ENCODE measurements at regions not wholly inside any gene's neighbourhood (a gene's known extent, or its start where the extent isn't known, plus 50 kb on each side); places are given as distances from the start of the nearest gene placed in this dataset.
A peak's percentile ranks its signal among the peaks of the same experiment; 100 is the strongest.

- Mint-ChIP-seq H3K36me3 (ENCODE audit: low read depth) (peaks cover 8% of the 10 kb centered on the region), H3K4me1 (ENCODE audit: low read depth) (no peaks in the 10 kb centered on the region), H3K27me3 (ENCODE audit: insufficient read depth) (peaks cover 81% of the 10 kb centered on the region), H3K27ac (peak overlapping the region; percentile 30), H3K4me3 (no peak overlapping the region), H3K9me3 (peaks cover 4% of the 10 kb centered on the region)
- DNase-seq (ENCODE audit: low spot score) = no peak
- intact Hi-C loops (cut with micrococcal nuclease) = loop anchor here (1.0 to 5.0 kb wide), 4 partner anchors 67 to 178 kb away; partner anchors contain the start of gene TMEM171
Measured at GRCh38 chr5:73299665-73300336, 126.8 kb downstream of the TMEM174 start.

GRCh38 chr5:73298772-73299630 lies 126.0 kb downstream of the TMEM174 start:
- H3K27ac Mint-ChIP-seq = peak overlapping the region; percentile 42
- H3K4me3 Mint-ChIP-seq = no peak overlapping the region
- peaks cover 8% of the 10 kb centered on the region for H3K36me3 Mint-ChIP-seq (ENCODE audit: low read depth)
- H3K9me3 Mint-ChIP-seq = peaks cover 4% of the 10 kb centered on the region
- peaks cover 81% of the 10 kb centered on the region for H3K27me3 Mint-ChIP-seq (ENCODE audit: insufficient read depth)
- intact Hi-C loops (cut with micrococcal nuclease) = loop anchor here (2.0 kb wide), 1 partner anchor 66 kb away; no protein-coding TSS in a partner anchor
- no peaks in the 10 kb centered on the region for H3K4me1 Mint-ChIP-seq (ENCODE audit: low read depth)
- no peak for DNase-seq (ENCODE audit: low spot score)

- Mint-ChIP-seq H3K4me1 (ENCODE audit: low read depth) (no peaks in the 10 kb centered on the region), H3K9me3 (peaks cover 4% of the 10 kb centered on the region), H3K27ac (peak overlapping the region; percentile 42), H3K27me3 (ENCODE audit: insufficient read depth) (peaks cover 75% of the 10 kb centered on the region), H3K4me3 (no peak overlapping the region), H3K36me3 (ENCODE audit: low read depth) (peaks cover 8% of the 10 kb centered on the region)
- intact Hi-C loops (cut with micrococcal nuclease) = loop anchor here (2.0 kb wide), 1 partner anchor 66 kb away; no protein-coding TSS in a partner anchor
- DNase-seq (ENCODE audit: low spot score) = no peak
Measured at GRCh38 chr5:73298251-73298771, 125.3 kb downstream of the TMEM174 start.

- H3K36me3 Mint-ChIP-seq (ENCODE audit: low read depth) = peaks cover 6% of the 10 kb centered on the region
- no peaks in the 10 kb centered on the region for H3K9me3 Mint-ChIP-seq
- intact Hi-C loops (cut with micrococcal nuclease) = no loop called here
- H3K27me3 Mint-ChIP-seq (ENCODE audit: insufficient read depth) = peaks cover 71% of the 10 kb centered on the region
- H3K27ac Mint-ChIP-seq = no peak overlapping the region
- DNase-seq (ENCODE audit: low spot score) = no peak
- no peaks in the 10 kb centered on the region for H3K4me1 Mint-ChIP-seq (ENCODE audit: low read depth)
- no peak overlapping the region for H3K4me3 Mint-ChIP-seq
Measured at GRCh38 chr5:73297430-73297829, 124.4 kb downstream of the TMEM174 start.

GRCh38 chr5:73296772-73297171 lies 123.8 kb downstream of the TMEM174 start:
- Mint-ChIP-seq H3K36me3 (ENCODE audit: low read depth) (peaks cover 6% of the 10 kb centered on the region), H3K27me3 (ENCODE audit: insufficient read depth) (peaks cover 70% of the 10 kb centered on the region), H3K4me3 (no peak overlapping the region), H3K27ac (no peak overlapping the region), H3K9me3 (no peaks in the 10 kb centered on the region), H3K4me1 (ENCODE audit: low read depth) (no peaks in the 10 kb centered on the region)
- intact Hi-C loops (cut with micrococcal nuclease) = no loop called here
- DNase-seq (ENCODE audit: low spot score) = no peak

GRCh38 chr5:73295921-73296320 lies 122.9 kb downstream of the TMEM174 start:
- no peak for DNase-seq (ENCODE audit: low spot score)
- intact Hi-C loops (cut with micrococcal nuclease) = no loop called here
- no peak overlapping the region for H3K27ac Mint-ChIP-seq
- peaks cover 6% of the 10 kb centered on the region for H3K36me3 Mint-ChIP-seq (ENCODE audit: low read depth)
- no peaks in the 10 kb centered on the region for H3K4me1 Mint-ChIP-seq (ENCODE audit: low read depth)
- no peak overlapping the region for H3K4me3 Mint-ChIP-seq
- no peaks in the 10 kb centered on the region for H3K9me3 Mint-ChIP-seq
- H3K27me3 Mint-ChIP-seq (ENCODE audit: insufficient read depth) = peaks cover 64% of the 10 kb centered on the region

- Mint-ChIP-seq H3K9me3 (no peaks in the 10 kb centered on the region), H3K27ac (no peak overlapping the region), H3K36me3 (ENCODE audit: low read depth) (peaks cover 6% of the 10 kb centered on the region), H3K4me1 (ENCODE audit: low read depth) (no peaks in the 10 kb centered on the region), H3K27me3 (ENCODE audit: insufficient read depth) (peaks cover 62% of the 10 kb centered on the region), H3K4me3 (no peak overlapping the region)
- intact Hi-C loops (cut with micrococcal nuclease) = no loop called here
- no peak for DNase-seq (ENCODE audit: low spot score)
Measured at GRCh38 chr5:73295447-73295846, 122.5 kb downstream of the TMEM174 start.

- H3K36me3 Mint-ChIP-seq (ENCODE audit: low read depth) = peaks cover 4% of the 10 kb centered on the region
- H3K4me1 Mint-ChIP-seq (ENCODE audit: low read depth) = no peaks in the 10 kb centered on the region
- peaks cover 47% of the 10 kb centered on the region for H3K27me3 Mint-ChIP-seq (ENCODE audit: insufficient read depth)
- no peak for DNase-seq (ENCODE audit: low spot score)
- no peak overlapping the region for H3K4me3 Mint-ChIP-seq
- no peaks in the 10 kb centered on the region for H3K9me3 Mint-ChIP-seq
- no peak overlapping the region for H3K27ac Mint-ChIP-seq
- intact Hi-C loops (cut with micrococcal nuclease) = no loop called here
Measured at GRCh38 chr5:73292816-73293459, 119.9 kb downstream of the TMEM174 start.

- intact Hi-C loops (cut with micrococcal nuclease) = no loop called here
- H3K27me3 Mint-ChIP-seq (ENCODE audit: insufficient read depth) = peaks cover 38% of the 10 kb centered on the region
- peaks cover under 1% of the 10 kb centered on the region for H3K36me3 Mint-ChIP-seq (ENCODE audit: low read depth)
- no peaks in the 10 kb centered on the region for H3K4me1 Mint-ChIP-seq (ENCODE audit: low read depth)
- peaks cover 3% of the 10 kb centered on the region for H3K9me3 Mint-ChIP-seq
- DNase-seq (ENCODE audit: low spot score) = no peak
- H3K27ac Mint-ChIP-seq = no peak overlapping the region
- no peak overlapping the region for H3K4me3 Mint-ChIP-seq
Measured at GRCh38 chr5:73291873-73292272, 118.9 kb downstream of the TMEM174 start.

GRCh38 chr5:73290242-73290641 lies 117.2 kb downstream of the TMEM174 start:
- DNase-seq (ENCODE audit: low spot score) = no peak
- Mint-ChIP-seq H3K4me1 (ENCODE audit: low read depth) (no peaks in the 10 kb centered on the region), H3K27ac (no peak overlapping the region), H3K27me3 (ENCODE audit: insufficient read depth) (peaks cover 23% of the 10 kb centered on the region), H3K9me3 (peaks cover 8% of the 10 kb centered on the region), H3K36me3 (ENCODE audit: low read depth) (no peaks in the 10 kb centered on the region), H3K4me3 (no peak overlapping the region)
- intact Hi-C loops (cut with micrococcal nuclease) = no loop called here

GRCh38 chr5:73288803-73289720 lies 116.1 kb downstream of the TMEM174 start:
- DNase-seq (ENCODE audit: low spot score) = no peak
- Mint-ChIP-seq H3K27ac (no peak overlapping the region), H3K36me3 (ENCODE audit: low read depth) (no peaks in the 10 kb centered on the region), H3K4me3 (no peak overlapping the region), H3K4me1 (ENCODE audit: low read depth) (no peaks in the 10 kb centered on the region), H3K27me3 (ENCODE audit: insufficient read depth) (peaks cover 15% of the 10 kb centered on the region), H3K9me3 (peaks cover 8% of the 10 kb centered on the region)
- intact Hi-C loops (cut with micrococcal nuclease) = no loop called here

GRCh38 chr5:73286896-73287295 lies 113.9 kb downstream of the TMEM174 start:
- peaks cover 24% of the 10 kb centered on the region for H3K27me3 Mint-ChIP-seq (ENCODE audit: insufficient read depth)
- H3K27ac Mint-ChIP-seq = no peak overlapping the region
- DNase-seq (ENCODE audit: low spot score) = no peak
- H3K36me3 Mint-ChIP-seq (ENCODE audit: low read depth) = no peaks in the 10 kb centered on the region
- no peaks in the 10 kb centered on the region for H3K4me1 Mint-ChIP-seq (ENCODE audit: low read depth)
- intact Hi-C loops (cut with micrococcal nuclease) = no loop called here
- H3K4me3 Mint-ChIP-seq = no peak overlapping the region
- peaks cover 8% of the 10 kb centered on the region for H3K9me3 Mint-ChIP-seq
